ENCODE measurements at regions not wholly inside any gene's neighbourhood (a gene's known extent, or its start where the extent isn't known, plus 50 kb on each side); places are given as distances from the start of the nearest gene placed in this dataset.

GRCh38 chr9:86764221-86764624, 183.1 kb downstream of the GAS1 start:
- TF ChIP-seq CTCF (IDR thresholded peaks at IDR 0.05 in 8 of 11, conservative IDR thresholded peaks at IDR 0.05 in 3 of 11) (no peak), POLR2A (IDR thresholded peaks at IDR 0.05) (no peak), POLR2AphosphoS5 (IDR thresholded peaks at IDR 0.05) (no peak)

Measured in spleen (tissue), 7 donors.